ENCODE measurements at regions not wholly inside any gene's neighbourhood (a gene's known extent, or its start where the extent isn't known, plus 50 kb on each side); places are given as distances from the start of the nearest gene placed in this dataset.
"Not testable (repeated sequence)": the region's sequence is repeated elsewhere in the genome, so short reads cannot be mapped to it uniquely, and the experiment has no call there.

- 74% methylated on average over 6 of the region's 6 CpGs for WGBS
Observed at GRCh38 chr1:87986130-87986866, 657.6 kb downstream of the LMO4 start.

GRCh38 chr1:87989346-87989745 lies 660.7 kb downstream of the LMO4 start:
- Histone ChIP-seq H3K9me3 (no peaks in the 10 kb centered on the region), H3K4me1 (no peaks in the 10 kb centered on the region), H3K27ac (no peak overlapping the region), H3K27me3 (no peaks in the 10 kb centered on the region), H3K4me3 (no peak overlapping the region), H3K36me3 (no peaks in the 10 kb centered on the region)
- TF ChIP-seq POLR2AphosphoS5 (IDR thresholded peaks at IDR 0.05), result no peak
- no peak for TF ChIP-seq POLR2A (IDR thresholded peaks at IDR 0.05)
- TF ChIP-seq CTCF (IDR thresholded peaks at IDR 0.05), result no peak
- TF ChIP-seq EP300 (IDR thresholded peaks at IDR 0.05), result no peak
- no peak for DNase-seq (ENCODE audit: low spot score in 2 of 2)
- 79% methylated on average over 2 of the region's 2 CpGs for WGBS

More at GRCh38 chr1:87986130-87986866, 657.6 kb downstream of the LMO4 start:
- H3K4me3 ChIP-seq, result no peak overlapping the region
- no peak for TF ChIP-seq POLR2A (IDR thresholded peaks at IDR 0.05)
- no peak for TF ChIP-seq EP300 (IDR thresholded peaks at IDR 0.05)
- no peaks in the 10 kb centered on the region for H3K36me3 ChIP-seq
- H3K27ac ChIP-seq, result no peak overlapping the region
- no peaks in the 10 kb centered on the region for H3K27me3 ChIP-seq
- H3K4me1 ChIP-seq, result no peaks in the 10 kb centered on the region
- no peak for DNase-seq (ENCODE audit: low spot score in 2 of 2)
- no peaks in the 10 kb centered on the region for H3K9me3 ChIP-seq

GRCh38 chr1:87992536-87992935 lies 663.9 kb downstream of the LMO4 start:
- not testable (repeated sequence) for DNase-seq (ENCODE audit: low spot score in 2 of 2); H3K36me3 ChIP-seq; H3K27ac ChIP-seq; H3K9me3 ChIP-seq; H3K4me1 ChIP-seq; H3K4me3 ChIP-seq; H3K27me3 ChIP-seq
- WGBS, result 91% methylated on average over 5 of the region's 5 CpGs

GRCh38 chr1:87993051-87993450 lies 664.4 kb downstream of the LMO4 start:
- WGBS, result 61% methylated on average over 4 of the region's 4 CpGs
- no peaks in the 10 kb centered on the region for H3K4me1 ChIP-seq
- H3K27me3 ChIP-seq, result no peaks in the 10 kb centered on the region
- no peaks in the 10 kb centered on the region for H3K36me3 ChIP-seq
- no peak overlapping the region for H3K4me3 ChIP-seq
- H3K9me3 ChIP-seq, result no peaks in the 10 kb centered on the region
- no peak for DNase-seq (ENCODE audit: low spot score in 2 of 2)
- no peak for TF ChIP-seq EP300 (IDR thresholded peaks at IDR 0.05)
- TF ChIP-seq POLR2AphosphoS5 (IDR thresholded peaks at IDR 0.05), result no peak
- TF ChIP-seq POLR2A (IDR thresholded peaks at IDR 0.05), result no peak
- TF ChIP-seq CTCF (IDR thresholded peaks at IDR 0.05), result no peak
- no peak overlapping the region for H3K27ac ChIP-seq

- TF ChIP-seq POLR2AphosphoS5 (IDR thresholded peaks at IDR 0.05), result no peak
- no peak for TF ChIP-seq EP300 (IDR thresholded peaks at IDR 0.05)
- TF ChIP-seq POLR2A (IDR thresholded peaks at IDR 0.05), result no peak
- no peak for TF ChIP-seq CTCF (IDR thresholded peaks at IDR 0.05)
- Histone ChIP-seq H3K27me3 (no peaks in the 10 kb centered on the region), H3K36me3 (no peaks in the 10 kb centered on the region), H3K27ac (no peak overlapping the region), H3K4me3 (no peak overlapping the region), H3K4me1 (no peaks in the 10 kb centered on the region), H3K9me3 (no peaks in the 10 kb centered on the region)
- WGBS, result 82% methylated on average over 6 of the region's 6 CpGs
- DNase-seq (ENCODE audit: low spot score in 2 of 2), result no peak
Observed at GRCh38 chr1:87999852-88000251, 671.2 kb downstream of the LMO4 start.

GRCh38 chr1:88001460-88001859 lies 672.8 kb downstream of the LMO4 start:
- WGBS, result 85% methylated on average over 1 of the region's 1 CpG
- no peak for TF ChIP-seq POLR2A (IDR thresholded peaks at IDR 0.05)
- TF ChIP-seq CTCF (IDR thresholded peaks at IDR 0.05), result no peak
- TF ChIP-seq POLR2AphosphoS5 (IDR thresholded peaks at IDR 0.05), result no peak
- TF ChIP-seq EP300 (IDR thresholded peaks at IDR 0.05), result no peak

More at GRCh38 chr1:88001460-88001859, 672.8 kb downstream of the LMO4 start:
- H3K27me3 ChIP-seq, result no peaks in the 10 kb centered on the region
- H3K36me3 ChIP-seq, result no peaks in the 10 kb centered on the region
- no peak overlapping the region for H3K4me3 ChIP-seq
- no peak for DNase-seq (ENCODE audit: low spot score in 2 of 2)
- H3K27ac ChIP-seq, result no peak overlapping the region
- no peaks in the 10 kb centered on the region for H3K9me3 ChIP-seq
- no peaks in the 10 kb centered on the region for H3K4me1 ChIP-seq

Measured in suprapubic skin (tissue), 4 donors.